ENCODE measurements at regions not wholly inside any gene's neighbourhood (a gene's known extent, or its start where the extent isn't known, plus 50 kb on each side); places are given as distances from the start of the nearest gene placed in this dataset.
A peak's percentile ranks its signal among the peaks of the same experiment; 100 is the strongest.

GRCh38 chr19:13623716-13624710, 117.7 kb upstream of the CACNA1A start:
- CTCF ChIA-PET: interaction anchor here (0.8 to 1.0 kb wide), 2 partner anchors 34 to 98 kb away, joined by 3 to 4 read pairs; no protein-coding TSS in a partner anchor
- no peak for DNase-seq (ENCODE audit: low spot score)
- POLR2A ChIA-PET (ENCODE audit: low non-redundant PET): no interaction called here
- no peak for TF ChIP-seq CTCF (conservative IDR thresholded peaks at IDR 0.05; ENCODE audit: low read depth)
- H3K27ac ChIP-seq: no peak overlapping the region

GRCh38 chr19:13622766-13623715, 116.8 kb upstream of the CACNA1A start:
- no peak for DNase-seq (ENCODE audit: low spot score)
- ChIA-PET CTCF (interaction anchor here (0.6 to 1.0 kb wide), 5 partner anchors 85 to 346 kb away, joined by 3 to 4 read pairs (median 3); no protein-coding TSS in a partner anchor), POLR2A (ENCODE audit: low non-redundant PET) (no interaction called here)
- no peak overlapping the region for H3K27ac ChIP-seq
- TF ChIP-seq CTCF (conservative IDR thresholded peaks at IDR 0.05; ENCODE audit: low read depth): no peak

- no peak; the same call in 1 of the 2 replicates for TF ChIP-seq CTCF (conservative IDR thresholded peaks at IDR 0.05; ENCODE audit: low read depth)
- CTCF ChIA-PET: interaction anchor here (0.6 to 0.9 kb wide), 3 partner anchors 30 to 108 kb away, joined by 3 to 4 read pairs (median 3); no protein-coding TSS in a partner anchor
- peak overlapping the region; percentile 59 for H3K27ac ChIP-seq
- DNase-seq (ENCODE audit: low spot score): peak; percentile 88
- POLR2A ChIA-PET (ENCODE audit: low non-redundant PET): no interaction called here
These were observed 115.1 kb upstream of the CACNA1A start for GRCh38 chr19:13621413-13621812.

GRCh38 chr19:13619203-13619632, 112.9 kb upstream of the CACNA1A start:
- POLR2A ChIA-PET (ENCODE audit: low non-redundant PET): no interaction called here
- TF ChIP-seq CTCF (conservative IDR thresholded peaks at IDR 0.05; ENCODE audit: low read depth): no peak
- CTCF ChIA-PET: no interaction called here
- DNase-seq (ENCODE audit: low spot score): no peak
- no peak overlapping the region for H3K27ac ChIP-seq

GRCh38 chr19:13615890-13616289, 109.6 kb upstream of the CACNA1A start:
- H3K27ac ChIP-seq: no peak overlapping the region
- DNase-seq (ENCODE audit: low spot score): no peak
- TF ChIP-seq CTCF (conservative IDR thresholded peaks at IDR 0.05; ENCODE audit: low read depth): no peak
- POLR2A ChIA-PET (ENCODE audit: low non-redundant PET): interaction anchor here (0.7 kb wide), 1 partner anchor 32 kb away, joined by 3 read pairs; no protein-coding TSS in a partner anchor
- CTCF ChIA-PET: no interaction called here

GRCh38 chr19:13613447-13613846, 107.2 kb upstream of the CACNA1A start:
- ChIA-PET CTCF (interaction anchor here (1.0 kb wide), 1 partner anchor 108 kb away, joined by 3 read pairs; no protein-coding TSS in a partner anchor), POLR2A (ENCODE audit: low non-redundant PET) (no interaction called here)
- TF ChIP-seq CTCF (conservative IDR thresholded peaks at IDR 0.05; ENCODE audit: low read depth): no peak
- no peak for DNase-seq (ENCODE audit: low spot score)
- H3K27ac ChIP-seq: no peak overlapping the region

Data from RWPE1 (cell line).